ENCODE measurements at regions not wholly inside any gene's neighbourhood (a gene's known extent, or its start where the extent isn't known, plus 50 kb on each side); places are given as distances from the start of the nearest gene placed in this dataset.
"Not testable (repeated sequence)": the region's sequence is repeated elsewhere in the genome, so short reads cannot be mapped to it uniquely, and the experiment has no call there.

DNA sequence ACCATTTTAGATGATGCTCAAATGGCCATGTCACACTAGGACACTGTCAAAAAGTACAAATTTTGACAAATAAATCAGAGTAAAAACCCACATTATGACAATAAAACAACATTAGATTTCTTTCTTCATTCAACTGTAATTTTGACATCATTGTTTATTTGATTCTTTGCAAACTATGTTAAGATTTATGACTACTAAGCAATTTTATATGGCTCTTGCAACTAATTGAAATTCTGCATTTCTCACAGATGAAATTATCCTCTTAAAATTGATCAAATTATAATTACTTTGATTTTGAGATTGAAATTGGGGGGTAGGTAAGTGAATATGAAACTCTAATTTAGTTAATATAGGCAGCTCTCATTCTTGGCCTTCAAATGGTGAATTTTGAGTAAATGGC is 59.8 kb downstream of the ATOH1 start:
- DNase-seq (ENCODE audit: low read depth) = no peak

DNA sequence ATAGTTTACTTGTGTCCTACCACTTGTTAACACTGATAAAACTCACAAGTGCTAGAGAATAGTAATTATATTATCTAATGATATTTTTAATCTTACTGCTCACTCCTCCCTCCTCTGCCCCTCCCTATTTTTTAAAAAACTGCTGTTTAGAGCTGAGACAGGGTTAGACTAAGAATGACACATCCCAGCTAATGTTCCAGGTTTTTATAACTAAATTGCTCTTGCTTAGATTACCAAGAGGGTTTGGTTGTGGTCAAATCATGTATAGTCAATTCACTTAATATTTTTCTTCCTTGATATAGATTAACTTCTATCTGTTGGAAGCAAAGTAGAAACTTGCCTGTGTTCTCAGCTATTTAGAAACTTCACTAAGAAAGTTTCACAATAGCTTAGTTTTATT is 60.2 kb downstream of the ATOH1 start:
- no peak for DNase-seq (ENCODE audit: low read depth)

GRCh38 chr4:93891244-93891643 is 62.7 kb downstream of the ATOH1 start:
- DNase-seq (ENCODE audit: low read depth) = no peak

- DNase-seq (ENCODE audit: low read depth) = no peak
These were observed 66.4 kb downstream of the ATOH1 start for GRCh38 chr4:93894995-93895394.

- DNase-seq (ENCODE audit: low read depth) = no peak
These were observed 68.0 kb downstream of the ATOH1 start for GRCh38 chr4:93896516-93896915.

DNA sequence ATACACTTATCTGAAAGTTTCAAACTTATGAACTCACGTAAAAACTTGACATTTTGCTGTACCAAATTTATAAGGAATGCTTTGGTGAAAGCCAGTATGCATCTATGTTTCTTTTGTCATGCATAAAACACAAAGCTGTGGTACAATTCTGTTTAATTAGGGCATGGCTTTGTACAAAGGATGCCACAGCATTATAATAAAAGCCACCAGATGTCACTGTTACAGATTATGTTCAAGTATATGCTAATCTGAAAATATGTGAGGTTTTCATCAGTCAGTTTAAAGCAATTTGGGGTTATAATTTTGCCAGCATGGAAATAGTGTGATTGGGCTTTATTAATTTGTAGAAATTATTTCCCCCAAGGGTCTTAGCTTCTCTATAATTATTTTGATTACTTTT is 69.0 kb downstream of the ATOH1 start:
- DNase-seq (ENCODE audit: low read depth) = peak; percentile 5

GRCh38 chr4:93908778-93909177 is 80.2 kb downstream of the ATOH1 start:
- no peak for DNase-seq (ENCODE audit: low read depth)

GRCh38 chr4:93911671-93912070 is 83.1 kb downstream of the ATOH1 start:
- no peak for DNase-seq (ENCODE audit: low read depth)

DNA sequence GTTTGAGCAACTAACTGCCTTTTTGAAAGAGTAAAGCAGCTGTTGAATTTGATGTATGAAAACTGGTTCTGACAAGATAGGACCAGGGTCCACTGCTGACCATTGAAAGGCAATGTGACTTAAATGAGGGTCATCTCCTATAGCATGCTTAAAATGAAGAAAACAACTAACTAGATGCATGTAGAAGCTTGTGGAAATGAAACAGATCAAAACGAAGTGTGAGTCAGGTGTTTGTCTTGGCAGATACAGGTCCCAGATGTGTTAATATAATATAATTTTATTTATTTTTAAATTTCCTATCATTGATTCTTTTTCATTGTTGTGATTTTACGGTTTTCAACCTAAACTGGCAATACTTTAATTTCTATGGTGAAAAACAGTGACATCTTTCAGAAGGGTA is 83.6 kb downstream of the ATOH1 start:
- DNase-seq (ENCODE audit: low read depth) = no peak

DNA sequence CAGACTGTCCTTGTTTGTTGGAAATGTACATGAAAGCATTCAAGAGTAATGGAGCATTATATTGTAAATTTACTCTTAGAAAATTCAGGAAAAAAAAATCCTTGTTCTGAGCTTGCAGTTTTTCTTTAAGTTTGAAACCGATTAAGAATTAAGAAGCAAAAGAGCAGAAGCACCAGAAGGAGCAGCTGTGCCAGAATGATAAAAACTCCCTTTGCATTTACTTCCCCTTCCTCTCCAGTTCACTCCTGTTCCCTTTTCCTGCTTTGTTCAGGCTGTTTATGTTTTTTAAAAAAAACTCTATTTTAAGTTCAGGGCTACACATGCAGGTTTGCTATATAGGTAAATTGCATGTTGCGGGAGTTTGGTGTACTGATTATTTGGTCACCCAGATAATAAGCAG is 90.3 kb downstream of the ATOH1 start:
- no peak for DNase-seq (ENCODE audit: low read depth)

GRCh38 chr4:93923570-93923969 is 95.0 kb downstream of the ATOH1 start:
- DNase-seq (ENCODE audit: low read depth) = not testable (repeated sequence)

GRCh38 chr4:93947286-93947685 is 118.7 kb downstream of the ATOH1 start:
- no peak for DNase-seq (ENCODE audit: low read depth)

GRCh38 chr4:93950239-93950638 is 121.7 kb downstream of the ATOH1 start:
- not testable (repeated sequence) for DNase-seq (ENCODE audit: low read depth)

DNA sequence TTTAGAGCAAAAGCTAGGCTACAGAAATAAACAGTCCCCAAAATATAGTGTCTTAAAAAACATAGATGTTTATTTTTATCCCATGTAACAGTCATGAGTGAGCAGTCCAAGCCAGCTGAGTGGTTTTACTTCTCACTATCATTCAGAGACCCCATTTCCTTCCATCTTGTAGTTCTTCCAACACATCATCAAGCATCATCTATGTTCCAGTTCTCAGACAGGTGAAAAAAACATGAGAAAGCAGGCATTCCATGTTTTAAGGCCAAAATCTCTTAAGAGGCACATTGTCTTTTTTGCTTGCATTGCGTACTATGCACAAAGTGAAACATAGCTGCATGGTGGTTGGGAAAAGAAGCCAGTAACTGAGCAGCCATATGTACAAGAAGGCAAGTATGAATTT is 128.6 kb downstream of the ATOH1 start:
- DNase-seq (ENCODE audit: low read depth) = no peak

- no peak for DNase-seq (ENCODE audit: low read depth)
These were observed 131.9 kb downstream of the ATOH1 start for GRCh38 chr4:93960450-93960849.

- DNase-seq (ENCODE audit: low read depth) = no peak
These were observed 132.4 kb downstream of the ATOH1 start for GRCh38 chr4:93960916-93961315.

- DNase-seq (ENCODE audit: low read depth) = no peak
These were observed 153.0 kb downstream of the ATOH1 start for GRCh38 chr4:93981594-93981993.

DNA sequence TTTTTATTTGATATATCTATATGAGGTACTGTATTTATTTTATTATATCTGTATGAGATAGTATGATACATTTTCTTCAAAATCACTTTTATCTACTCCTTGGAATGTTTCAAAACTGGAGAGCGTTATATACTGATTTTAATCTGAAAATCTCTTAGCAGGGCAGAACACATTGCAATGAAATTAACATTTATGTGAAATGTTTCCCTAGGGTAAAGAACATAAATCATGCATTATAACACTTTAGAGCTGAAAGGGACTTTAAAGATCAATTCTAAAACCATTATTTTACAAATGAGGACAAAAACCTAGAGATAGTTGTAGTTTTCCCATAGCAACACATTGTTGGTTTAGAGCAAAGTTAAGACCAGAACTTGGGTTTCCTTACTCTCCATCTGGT is 153.7 kb downstream of the ATOH1 start:
- no peak for DNase-seq (ENCODE audit: low read depth)

- DNase-seq (ENCODE audit: low read depth) = no peak
These were observed 154.6 kb downstream of the ATOH1 start for GRCh38 chr4:93983140-93983539.

GRCh38 chr4:93994175-93994994 is 165.8 kb downstream of the ATOH1 start:
- no peak for DNase-seq (ENCODE audit: low read depth)

GRCh38 chr4:93996895-93997294 is 168.3 kb downstream of the ATOH1 start:
- peak; percentile 2 for DNase-seq (ENCODE audit: low read depth)

DNA sequence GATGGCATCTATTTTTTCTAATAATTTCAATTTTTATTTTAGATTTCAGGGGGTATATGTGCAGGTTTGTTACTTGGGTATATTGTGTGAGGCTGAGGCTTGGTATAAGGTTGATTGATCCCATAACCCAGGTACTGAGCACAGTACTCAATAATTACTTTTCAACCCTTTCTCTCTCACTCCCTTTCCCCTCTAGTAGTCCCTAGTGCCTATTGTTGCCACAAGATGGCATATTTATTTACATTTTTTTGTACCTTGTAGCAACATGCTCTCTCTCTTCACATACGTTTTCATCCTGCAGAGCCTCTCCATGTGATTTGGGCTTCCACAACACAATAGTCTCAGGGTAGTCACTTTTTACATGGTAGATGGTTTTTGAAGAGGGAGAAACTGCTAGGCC is 172.0 kb downstream of the ATOH1 start:
- no peak for DNase-seq (ENCODE audit: low read depth)

- DNase-seq (ENCODE audit: low read depth) = no peak
These were observed 178.4 kb downstream of the ATOH1 start for GRCh38 chr4:94006932-94007331.

DNA sequence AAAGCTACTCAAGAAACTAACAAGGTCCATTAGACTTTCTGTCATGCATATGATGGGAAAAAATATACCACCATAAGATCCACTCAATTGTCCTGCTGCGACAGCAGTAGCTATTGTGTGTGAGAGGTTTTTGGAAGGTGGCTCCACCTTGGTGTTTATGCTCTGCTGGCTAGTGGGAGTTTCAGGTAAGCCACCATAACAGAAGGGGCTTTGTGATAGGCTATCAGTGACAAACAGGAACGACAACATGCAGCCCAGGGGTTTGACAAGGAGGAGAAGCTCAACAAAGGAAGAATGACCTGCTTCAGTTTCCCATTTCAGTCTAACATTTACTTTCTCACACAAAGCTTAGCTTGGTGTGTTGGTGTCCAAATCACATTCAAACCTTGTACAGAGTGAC is 182.6 kb downstream of the ATOH1 start:
- no peak for DNase-seq (ENCODE audit: low read depth)

Measured in myocyte (in vitro differentiated cells).